ENCODE measurements at regions not wholly inside any gene's neighbourhood (a gene's known extent, or its start where the extent isn't known, plus 50 kb on each side); places are given as distances from the start of the nearest gene placed in this dataset.

DNA sequence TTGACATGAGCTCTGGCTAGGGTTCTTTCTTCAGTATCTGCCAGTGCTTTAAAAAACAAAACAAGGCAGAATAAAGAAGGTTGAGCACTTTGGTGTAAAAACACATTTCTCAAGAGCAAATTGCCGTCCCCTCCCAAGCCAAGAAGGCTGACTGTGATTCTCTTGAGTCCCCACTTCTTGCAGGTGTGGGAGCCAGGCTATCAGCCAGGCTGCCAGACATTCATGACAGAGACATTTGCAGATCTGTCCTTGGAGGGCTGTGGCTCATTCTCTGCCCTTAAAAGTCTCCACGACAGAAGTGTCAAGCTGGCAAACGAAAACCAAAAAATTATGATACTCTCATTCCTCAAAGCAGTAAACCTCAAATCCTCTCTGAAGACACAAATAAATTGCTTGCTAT lies 749.3 kb upstream of the HS6ST1 start:
- no peak for DNase-seq

- no peak for DNase-seq
These were observed 749.9 kb upstream of the HS6ST1 start for GRCh38 chr2:129068543-129068942.

- DNase-seq: no peak
These were observed 751.4 kb upstream of the HS6ST1 start for GRCh38 chr2:129069875-129070594.

- no peak for DNase-seq
These were observed 752.0 kb upstream of the HS6ST1 start for GRCh38 chr2:129070663-129071062.

- DNase-seq: no peak
These were observed 752.9 kb upstream of the HS6ST1 start for GRCh38 chr2:129071531-129071930.

- peak; percentile 24 for DNase-seq
These were observed 755.7 kb upstream of the HS6ST1 start for GRCh38 chr2:129074298-129074920.

GRCh38 chr2:129078548-129078947 lies 759.9 kb upstream of the HS6ST1 start:
- no peak for DNase-seq

DNA sequence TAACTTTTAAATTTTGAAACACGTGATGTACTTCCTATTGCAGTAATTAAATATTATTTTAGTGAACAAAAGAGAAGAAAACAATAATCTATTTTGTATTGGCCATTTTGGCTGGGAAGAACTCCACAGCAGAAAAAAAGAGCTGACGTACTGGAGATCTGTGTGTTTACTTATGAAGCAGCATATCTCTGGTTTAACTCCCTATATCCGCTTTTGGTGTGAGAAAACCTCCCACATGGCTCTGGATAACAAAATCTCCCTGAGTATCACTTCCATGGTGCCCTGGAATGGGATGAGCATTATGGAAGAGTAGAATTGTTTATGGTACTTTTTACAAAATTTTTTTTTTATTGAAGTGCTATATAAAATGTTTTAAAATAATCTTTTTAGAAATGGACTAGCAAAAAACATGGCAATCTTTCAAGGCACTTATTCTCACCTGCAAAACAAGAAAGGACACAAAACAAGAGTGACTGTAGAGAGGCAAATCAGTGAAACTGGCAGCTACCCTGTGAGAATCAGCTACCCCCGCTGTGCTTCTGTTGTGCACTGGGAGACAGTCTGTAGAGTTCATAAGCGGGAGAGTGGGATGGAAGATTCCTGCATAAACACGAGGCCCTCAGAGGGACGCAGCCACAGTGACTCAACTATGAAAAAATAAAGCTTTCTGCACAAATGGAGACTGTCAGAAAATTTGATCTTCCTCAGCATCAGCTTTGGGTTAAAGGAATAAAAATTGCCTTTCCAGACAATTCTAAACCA lies 762.2 kb upstream of the HS6ST1 start:
- DNase-seq: no peak

DNA sequence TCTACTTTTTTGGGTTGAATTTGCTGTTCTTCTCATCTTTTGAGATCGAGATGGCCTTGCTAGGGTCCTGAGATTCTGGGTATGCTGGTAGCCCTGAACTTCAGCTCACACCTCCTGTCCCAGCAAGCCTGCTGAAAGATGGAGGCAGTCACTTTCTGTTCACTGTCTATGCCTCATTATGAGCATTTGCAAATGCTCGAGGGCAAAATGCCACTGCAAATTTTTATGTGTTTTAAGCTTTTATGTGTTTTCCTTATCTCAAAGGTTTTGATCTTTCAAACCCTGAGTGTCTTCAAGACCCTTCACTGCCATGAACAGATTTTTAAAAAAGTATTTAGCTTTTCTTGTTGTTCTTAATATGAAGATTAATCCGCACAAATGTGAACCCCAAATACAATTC lies 766.7 kb upstream of the HS6ST1 start:
- no peak for DNase-seq

DNA sequence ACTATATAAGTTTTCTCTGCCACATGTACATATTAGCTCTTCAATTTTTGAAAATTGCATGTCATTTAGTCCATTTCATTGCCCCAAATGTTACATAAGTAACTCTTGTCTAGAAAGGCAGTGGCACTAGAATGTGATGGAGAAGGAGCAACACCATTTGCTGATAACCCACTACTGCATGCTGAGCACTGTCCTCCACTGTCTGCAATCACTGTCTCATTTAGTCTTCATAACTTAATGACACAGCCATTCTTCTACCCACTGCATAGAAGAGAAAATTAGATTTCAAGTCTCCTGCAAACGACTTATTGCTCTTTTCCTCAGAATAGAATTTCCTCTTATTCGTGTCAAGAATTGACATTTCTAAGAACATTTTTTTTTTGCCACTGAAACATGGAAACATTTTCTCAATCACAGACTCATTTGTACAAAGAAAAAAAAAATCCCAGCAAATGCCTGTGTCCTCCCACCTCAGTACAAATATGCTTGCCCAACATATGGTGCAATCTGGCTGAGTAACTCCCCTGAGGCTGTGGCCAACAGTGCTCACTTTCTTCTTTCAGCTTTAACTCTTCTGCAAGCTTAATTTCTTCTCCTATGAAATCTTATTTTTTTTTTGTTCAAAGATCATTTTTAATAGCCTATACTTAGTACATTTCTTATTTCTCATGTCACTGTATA lies 768.6 kb upstream of the HS6ST1 start:
- DNase-seq: no peak

DNA sequence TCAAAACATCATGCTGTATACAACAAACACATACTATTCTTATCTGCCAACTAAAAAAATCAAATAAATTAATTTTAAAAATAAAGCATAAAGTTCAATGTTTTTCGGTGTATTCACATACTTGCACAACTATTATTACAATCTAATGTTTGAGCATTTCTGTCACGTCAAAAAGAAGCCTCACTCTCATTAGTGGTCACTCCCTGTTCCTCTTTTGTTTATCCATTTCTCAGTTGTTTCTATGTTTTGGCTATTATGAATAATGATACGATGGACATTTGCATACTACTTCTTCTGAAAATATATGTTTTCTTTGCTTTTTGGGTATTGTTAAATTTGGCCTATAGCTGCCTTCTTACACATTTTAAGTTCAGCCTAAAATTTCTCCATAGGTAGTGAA lies 773.0 kb upstream of the HS6ST1 start:
- no peak for DNase-seq

- DNase-seq: no peak
These were observed 774.3 kb upstream of the HS6ST1 start for GRCh38 chr2:129092956-129093355.

GRCh38 chr2:129101186-129101585 lies 782.5 kb upstream of the HS6ST1 start:
- DNase-seq: no peak

DNA sequence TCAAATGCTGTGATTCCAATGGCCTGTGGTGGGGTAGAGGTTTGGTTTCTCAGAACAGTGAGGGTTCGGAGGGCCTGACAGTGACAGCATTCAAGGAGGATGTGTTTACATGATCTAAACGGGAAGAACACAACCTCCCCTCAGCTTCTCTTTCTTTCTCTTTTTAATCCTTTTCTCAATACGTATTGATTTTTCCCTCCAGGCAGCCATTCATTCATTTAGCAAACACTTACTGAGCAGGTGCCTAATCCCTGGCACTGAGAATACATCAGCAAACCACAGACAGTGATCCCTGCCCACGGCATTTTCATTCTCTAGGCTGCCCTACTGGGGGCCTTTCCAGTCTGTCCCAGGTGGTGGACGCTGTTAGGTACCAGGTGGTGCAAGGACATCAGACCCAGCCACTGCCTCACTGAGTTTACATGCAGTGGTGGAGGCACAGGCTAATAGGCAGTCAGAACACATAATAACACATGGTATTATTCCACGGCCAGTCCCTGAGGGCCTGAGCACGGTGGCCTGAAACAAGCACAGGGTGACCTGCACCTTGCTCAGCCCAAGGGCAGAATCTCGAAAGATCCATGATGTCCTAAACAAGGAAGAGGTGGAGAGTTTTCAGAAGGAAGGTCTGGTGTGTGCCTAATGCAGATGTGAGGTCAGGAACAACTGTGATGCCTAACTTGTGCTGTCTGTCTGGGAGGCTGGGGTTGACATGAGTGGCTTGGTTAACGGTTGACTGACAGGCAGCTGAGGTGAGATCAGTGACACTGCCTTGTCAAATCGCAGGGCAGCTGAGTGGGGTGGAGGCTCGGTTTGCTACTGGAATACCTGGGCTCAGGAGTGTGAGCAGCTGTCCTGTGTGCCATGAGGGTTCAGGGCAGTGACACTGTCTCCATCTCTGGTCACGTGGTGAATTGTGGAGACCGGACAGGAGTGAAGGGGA lies 785.5 kb upstream of the HS6ST1 start:
- peak; percentile 21 for DNase-seq

DNA sequence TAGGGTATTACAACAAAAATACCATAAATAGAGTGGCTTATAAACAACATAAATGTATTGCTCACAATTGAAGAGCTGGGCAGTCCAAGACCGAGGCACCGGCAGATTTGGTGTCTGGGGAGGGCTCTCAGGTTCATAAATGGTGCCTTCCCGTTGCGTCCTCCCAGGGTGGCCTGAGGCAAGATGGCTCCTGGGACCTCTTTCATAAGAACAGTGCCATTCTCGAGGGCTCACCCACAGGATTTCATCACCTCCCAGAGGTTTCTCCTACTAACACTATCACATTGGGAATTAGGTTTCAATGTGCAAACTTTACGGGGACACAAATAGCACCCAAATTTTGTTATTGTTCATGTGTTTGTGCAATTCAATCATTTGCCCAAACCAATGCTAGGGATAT lies 793.5 kb upstream of the HS6ST1 start:
- no peak for DNase-seq

DNA sequence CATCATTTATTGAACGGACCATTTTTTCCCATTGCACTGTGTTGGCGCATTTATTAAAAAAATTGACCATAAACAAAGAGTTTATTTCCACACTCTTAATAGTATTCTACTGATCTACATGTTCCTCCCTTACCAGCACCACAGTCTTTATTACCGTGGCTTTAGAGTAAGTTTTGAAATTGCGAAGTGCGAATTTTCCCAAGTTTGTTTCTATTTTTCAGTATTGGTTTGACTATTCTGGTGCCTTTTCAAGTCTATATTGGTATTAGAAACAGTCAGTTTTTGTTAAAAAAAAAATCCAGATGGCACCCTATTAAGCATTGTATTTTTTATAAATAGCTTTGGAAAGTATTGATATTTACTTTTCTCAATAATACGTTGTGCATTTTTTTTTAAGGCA lies 795.1 kb upstream of the HS6ST1 start:
- DNase-seq: no peak

- no peak for DNase-seq
These were observed 798.8 kb upstream of the HS6ST1 start for GRCh38 chr2:129117434-129117833.

DNA sequence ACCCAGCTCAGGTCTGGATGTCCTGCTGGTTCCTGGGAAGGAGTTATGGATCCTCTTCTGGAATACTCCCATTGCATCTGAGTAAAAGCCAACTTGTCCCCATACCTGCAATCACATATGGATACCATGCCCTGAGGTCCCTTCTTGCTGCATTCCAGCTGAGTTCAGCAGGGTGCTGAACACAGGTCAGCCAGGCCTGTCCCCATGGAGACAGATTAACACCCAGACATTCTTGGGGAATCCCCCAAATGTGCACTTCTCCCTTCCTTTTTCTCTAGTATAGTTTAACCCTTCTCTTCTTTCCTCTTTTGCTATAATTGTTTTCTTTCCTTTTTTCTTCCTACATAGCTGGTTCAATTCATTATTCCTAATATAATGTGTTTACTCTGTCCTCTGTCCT lies 799.6 kb upstream of the HS6ST1 start:
- no peak for DNase-seq

GRCh38 chr2:129129087-129129486 lies 810.4 kb upstream of the HS6ST1 start:
- no peak for DNase-seq

- DNase-seq: no peak
These were observed 815.3 kb upstream of the HS6ST1 start for GRCh38 chr2:129133692-129134641.

DNA sequence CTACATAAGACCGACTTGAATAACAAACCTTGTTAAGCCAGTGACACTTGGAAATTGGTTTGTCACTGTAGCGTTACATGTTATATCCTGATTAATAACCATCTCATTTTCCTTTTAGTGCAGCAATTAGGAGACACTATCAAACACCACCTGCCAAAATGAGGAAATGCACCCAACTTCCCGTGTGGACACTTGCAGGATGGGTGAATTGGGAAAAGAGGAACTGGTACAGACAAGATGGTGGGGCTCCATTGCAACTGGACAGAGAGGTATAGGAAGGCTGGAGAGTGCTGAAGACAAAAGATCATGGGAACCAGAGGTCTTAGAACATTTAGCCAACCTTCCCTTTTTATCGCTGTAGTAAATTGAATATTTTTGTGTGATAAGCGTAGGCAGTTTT lies 816.3 kb upstream of the HS6ST1 start:
- no peak for DNase-seq
